ENCODE measurements at regions not wholly inside any gene's neighbourhood (a gene's known extent, or its start where the extent isn't known, plus 50 kb on each side); places are given as distances from the start of the nearest gene placed in this dataset.
"Not testable (repeated sequence)": the region's sequence is repeated elsewhere in the genome, so short reads cannot be mapped to it uniquely, and the experiment has no call there.

DNA sequence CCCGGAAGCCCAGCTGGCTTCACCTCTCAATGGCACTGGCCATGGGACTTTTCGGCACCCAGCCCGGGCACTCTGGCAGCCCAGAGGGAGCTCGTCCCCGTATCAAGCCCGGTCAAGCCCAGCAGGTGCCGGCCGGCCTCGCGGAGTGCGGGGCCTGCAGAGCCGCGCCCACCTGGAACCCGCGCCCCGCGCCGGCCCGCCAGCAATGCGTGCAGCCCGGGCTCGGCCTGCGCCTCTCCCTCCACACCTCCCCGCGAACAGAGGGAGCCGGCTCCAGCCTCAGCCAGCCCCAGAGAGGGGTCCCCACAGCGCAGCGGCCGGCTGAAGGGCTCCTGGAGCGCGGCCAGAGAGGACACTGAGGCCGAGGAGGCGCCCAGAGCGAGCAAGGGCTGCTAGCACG is 133.6 kb upstream of the FRG1 start:
- H3K4me3 ChIP-seq (ENCODE audit: low read length) = no peak overlapping the region
- H3K79me2 ChIP-seq (ENCODE audit: low read length) = no peaks in the 10 kb centered on the region
- no peak overlapping the region for H2AFZ ChIP-seq (ENCODE audit: low read depth, low read length)
- TF ChIP-seq, protein P1, sequence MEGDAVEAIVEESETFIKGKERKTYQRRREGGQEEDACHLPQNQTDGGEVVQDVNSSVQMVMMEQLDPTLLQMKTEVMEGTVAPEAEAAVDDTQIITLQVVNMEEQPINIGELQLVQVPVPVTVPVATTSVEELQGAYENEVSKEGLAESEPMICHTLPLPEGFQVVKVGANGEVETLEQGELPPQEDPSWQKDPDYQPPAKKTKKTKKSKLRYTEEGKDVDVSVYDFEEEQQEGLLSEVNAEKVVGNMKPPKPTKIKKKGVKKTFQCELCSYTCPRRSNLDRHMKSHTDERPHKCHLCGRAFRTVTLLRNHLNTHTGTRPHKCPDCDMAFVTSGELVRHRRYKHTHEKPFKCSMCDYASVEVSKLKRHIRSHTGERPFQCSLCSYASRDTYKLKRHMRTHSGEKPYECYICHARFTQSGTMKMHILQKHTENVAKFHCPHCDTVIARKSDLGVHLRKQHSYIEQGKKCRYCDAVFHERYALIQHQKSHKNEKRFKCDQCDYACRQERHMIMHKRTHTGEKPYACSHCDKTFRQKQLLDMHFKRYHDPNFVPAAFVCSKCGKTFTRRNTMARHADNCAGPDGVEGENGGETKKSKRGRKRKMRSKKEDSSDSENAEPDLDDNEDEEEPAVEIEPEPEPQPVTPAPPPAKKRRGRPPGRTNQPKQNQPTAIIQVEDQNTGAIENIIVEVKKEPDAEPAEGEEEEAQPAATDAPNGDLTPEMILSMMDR (IDR thresholded peaks at IDR 0.05; ENCODE audit: low read depth, low read length) = no peak
- TF ChIP-seq EZH2phosphoT487 (IDR thresholded peaks at IDR 0.05; ENCODE audit: low read depth) = no peak
- H3K27me3 ChIP-seq (ENCODE audit: low read depth, low read length) = no peaks in the 10 kb centered on the region
- no peaks in the 10 kb centered on the region for H4K20me1 ChIP-seq (ENCODE audit: insufficient read depth, low read length)
- H3K9ac ChIP-seq (ENCODE audit: low read length) = no peak overlapping the region
- no peak overlapping the region for H3K4me2 ChIP-seq (ENCODE audit: low read length)
- H3K9me3 ChIP-seq (ENCODE audit: insufficient read depth, low read length) = no peaks in the 10 kb centered on the region
- H3K4me1 ChIP-seq (ENCODE audit: low read length) = no peaks in the 10 kb centered on the region
- no peak overlapping the region for H3K27ac ChIP-seq (ENCODE audit: low read length)
- H3K36me3 ChIP-seq (replicated peaks; ENCODE audit: low read depth, low read length) = no peaks in the 10 kb centered on the region

DNA sequence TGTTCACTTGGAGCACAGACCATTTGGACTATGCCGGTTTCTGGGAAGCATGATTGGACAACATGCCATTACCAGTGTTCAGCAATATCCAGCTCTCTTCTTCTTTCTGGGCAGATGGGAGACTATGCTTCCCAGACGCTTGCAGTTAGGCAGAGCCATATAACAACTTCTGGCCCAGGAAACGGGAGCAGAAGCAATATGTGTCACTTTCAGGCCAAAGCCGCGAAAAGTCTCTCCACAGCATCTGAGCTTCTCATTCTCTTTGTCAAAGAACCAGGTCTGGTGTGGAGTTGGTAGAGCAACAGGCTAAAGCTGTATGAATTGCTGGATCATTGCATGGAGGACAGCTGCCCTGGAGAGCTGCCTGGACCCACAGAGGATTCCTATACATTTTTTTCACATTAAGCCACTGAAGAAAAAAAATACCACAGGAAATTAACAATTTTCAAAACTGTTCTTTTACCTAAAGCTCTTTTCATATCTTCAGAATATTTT is 131.4 kb upstream of the FRG1 start:
- H3K9ac ChIP-seq (ENCODE audit: low read length) = no peak overlapping the region
- no peaks in the 10 kb centered on the region for H3K4me1 ChIP-seq (ENCODE audit: low read length)
- H3K79me2 ChIP-seq (ENCODE audit: low read length) = no peaks in the 10 kb centered on the region
- H3K27me3 ChIP-seq (ENCODE audit: low read depth, low read length) = no peaks in the 10 kb centered on the region
- H2AFZ ChIP-seq (ENCODE audit: low read depth, low read length) = no peak overlapping the region
- no peak for TF ChIP-seq EZH2phosphoT487 (IDR thresholded peaks at IDR 0.05; ENCODE audit: low read depth)
- TF ChIP-seq, protein P1 (IDR thresholded peaks at IDR 0.05; ENCODE audit: low read depth, low read length) = no peak
- no peak overlapping the region for H3K27ac ChIP-seq (ENCODE audit: low read length)
- H3K9me3 ChIP-seq (ENCODE audit: insufficient read depth, low read length) = no peaks in the 10 kb centered on the region
- H4K20me1 ChIP-seq (ENCODE audit: insufficient read depth, low read length) = no peaks in the 10 kb centered on the region
- no peak overlapping the region for H3K4me3 ChIP-seq (ENCODE audit: low read length)
- no peaks in the 10 kb centered on the region for H3K36me3 ChIP-seq (replicated peaks; ENCODE audit: low read depth, low read length)
- no peak overlapping the region for H3K4me2 ChIP-seq (ENCODE audit: low read length)

DNA sequence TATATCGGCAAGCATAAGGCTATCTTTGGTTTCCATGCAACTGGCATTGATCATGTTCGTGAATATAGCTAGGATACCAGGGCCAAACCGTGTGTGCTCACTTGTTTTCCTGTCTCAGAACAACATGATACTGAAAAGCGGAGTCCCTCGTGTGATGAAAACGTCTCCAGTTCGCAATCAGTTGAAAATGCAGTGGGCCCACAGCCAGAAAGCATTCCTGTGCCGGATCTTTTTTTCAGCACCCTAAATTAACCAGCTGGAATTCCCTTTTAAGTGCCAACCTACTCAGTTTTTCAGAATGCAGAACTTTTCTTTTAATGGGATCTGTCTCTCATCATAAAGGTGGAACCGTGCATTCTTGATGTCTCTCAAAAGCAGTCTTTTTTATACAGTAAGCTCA is 130.8 kb upstream of the FRG1 start:
- Histone ChIP-seq H3K36me3 (replicated peaks; ENCODE audit: low read depth, low read length) (no peaks in the 10 kb centered on the region), H3K9ac (ENCODE audit: low read length) (no peak overlapping the region), H2AFZ (ENCODE audit: low read depth, low read length) (no peak overlapping the region), H4K20me1 (ENCODE audit: insufficient read depth, low read length) (no peaks in the 10 kb centered on the region), H3K27me3 (ENCODE audit: low read depth, low read length) (no peaks in the 10 kb centered on the region), H3K4me1 (ENCODE audit: low read length) (no peaks in the 10 kb centered on the region), H3K27ac (ENCODE audit: low read length) (no peak overlapping the region), H3K79me2 (ENCODE audit: low read length) (no peaks in the 10 kb centered on the region), H3K4me2 (ENCODE audit: low read length) (no peak overlapping the region), H3K9me3 (ENCODE audit: insufficient read depth, low read length) (no peaks in the 10 kb centered on the region), H3K4me3 (ENCODE audit: low read length) (no peak overlapping the region)
- TF ChIP-seq, protein P1 (IDR thresholded peaks at IDR 0.05; ENCODE audit: low read depth, low read length) = no peak
- no peak for TF ChIP-seq EZH2phosphoT487 (IDR thresholded peaks at IDR 0.05; ENCODE audit: low read depth)

GRCh38 chr4:189810318-189811181 is 130.1 kb upstream of the FRG1 start:
- H2AFZ ChIP-seq (ENCODE audit: low read depth, low read length); H3K9me3 ChIP-seq (ENCODE audit: insufficient read depth, low read length); H3K27me3 ChIP-seq (ENCODE audit: low read depth, low read length); H3K9ac ChIP-seq (ENCODE audit: low read length); H3K4me2 ChIP-seq (ENCODE audit: low read length); H4K20me1 ChIP-seq (ENCODE audit: insufficient read depth, low read length); H3K36me3 ChIP-seq (replicated peaks; ENCODE audit: low read depth, low read length); H3K4me1 ChIP-seq (ENCODE audit: low read length); H3K4me3 ChIP-seq (ENCODE audit: low read length); H3K27ac ChIP-seq (ENCODE audit: low read length); H3K79me2 ChIP-seq (ENCODE audit: low read length): not testable (repeated sequence)
